ENCODE measurements at regions not wholly inside any gene's neighbourhood (a gene's known extent, or its start where the extent isn't known, plus 50 kb on each side); places are given as distances from the start of the nearest gene placed in this dataset.
"Not testable (repeated sequence)": the region's sequence is repeated elsewhere in the genome, so short reads cannot be mapped to it uniquely, and the experiment has no call there.

DNA sequence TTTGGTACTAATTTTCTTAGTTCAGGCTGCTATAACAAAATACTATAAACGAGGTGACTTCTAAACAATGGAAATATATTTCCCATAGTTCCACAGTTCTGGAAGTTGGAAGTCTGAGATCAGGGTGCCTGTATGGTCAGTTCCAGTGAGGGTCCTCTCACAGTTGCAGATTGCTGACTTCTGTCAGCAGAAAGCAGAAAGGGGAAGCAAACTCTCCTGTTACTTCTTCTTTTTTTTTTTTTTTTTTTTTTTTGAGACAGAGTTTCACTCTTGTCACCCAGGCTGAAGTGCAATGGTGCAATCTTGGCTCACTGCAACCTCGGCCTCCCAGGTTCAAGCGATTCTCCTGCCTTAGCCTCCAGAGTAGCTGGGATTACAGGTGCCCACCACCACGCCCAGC is 97.2 kb downstream of the RPAP3 start:
- TF ChIP-seq, protein P1, sequence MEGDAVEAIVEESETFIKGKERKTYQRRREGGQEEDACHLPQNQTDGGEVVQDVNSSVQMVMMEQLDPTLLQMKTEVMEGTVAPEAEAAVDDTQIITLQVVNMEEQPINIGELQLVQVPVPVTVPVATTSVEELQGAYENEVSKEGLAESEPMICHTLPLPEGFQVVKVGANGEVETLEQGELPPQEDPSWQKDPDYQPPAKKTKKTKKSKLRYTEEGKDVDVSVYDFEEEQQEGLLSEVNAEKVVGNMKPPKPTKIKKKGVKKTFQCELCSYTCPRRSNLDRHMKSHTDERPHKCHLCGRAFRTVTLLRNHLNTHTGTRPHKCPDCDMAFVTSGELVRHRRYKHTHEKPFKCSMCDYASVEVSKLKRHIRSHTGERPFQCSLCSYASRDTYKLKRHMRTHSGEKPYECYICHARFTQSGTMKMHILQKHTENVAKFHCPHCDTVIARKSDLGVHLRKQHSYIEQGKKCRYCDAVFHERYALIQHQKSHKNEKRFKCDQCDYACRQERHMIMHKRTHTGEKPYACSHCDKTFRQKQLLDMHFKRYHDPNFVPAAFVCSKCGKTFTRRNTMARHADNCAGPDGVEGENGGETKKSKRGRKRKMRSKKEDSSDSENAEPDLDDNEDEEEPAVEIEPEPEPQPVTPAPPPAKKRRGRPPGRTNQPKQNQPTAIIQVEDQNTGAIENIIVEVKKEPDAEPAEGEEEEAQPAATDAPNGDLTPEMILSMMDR (IDR thresholded peaks at IDR 0.05; ENCODE audit: low read depth, low read length): not testable (repeated sequence)
- TF ChIP-seq POLR2A (IDR thresholded peaks at IDR 0.05; ENCODE audit: extremely low read depth, insufficient read length); MYC (IDR thresholded peaks at IDR 0.05; ENCODE audit: low read depth, low read length): not testable (repeated sequence)
- TF ChIP-seq, protein P2, sequence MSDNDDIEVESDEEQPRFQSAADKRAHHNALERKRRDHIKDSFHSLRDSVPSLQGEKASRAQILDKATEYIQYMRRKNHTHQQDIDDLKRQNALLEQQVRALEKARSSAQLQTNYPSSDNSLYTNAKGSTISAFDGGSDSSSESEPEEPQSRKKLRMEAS (IDR thresholded peaks at IDR 0.05; ENCODE audit: low read depth, low read length): not testable (repeated sequence)

Data from NB4 (cell line).